HG02623 (cell line): ENCODE measurements at regions not wholly inside any gene's neighbourhood (a gene's known extent, or its start where the extent isn't known, plus 50 kb on each side); places are given as distances from the start of the nearest gene placed in this dataset.
"Not testable (repeated sequence)": the region's sequence is repeated elsewhere in the genome, so short reads cannot be mapped to it uniquely, and the experiment has no call there.

ENCODE experiments used
- ATAC-seq: cut with Tn5 transposase; IDR thresholded peaks from one replicate; pipeline ENCODE4 v1.9.1; 2021; ENCODE audit warnings: moderate library complexity; ENCODE audit not compliant: unreplicated experiment

DNA sequence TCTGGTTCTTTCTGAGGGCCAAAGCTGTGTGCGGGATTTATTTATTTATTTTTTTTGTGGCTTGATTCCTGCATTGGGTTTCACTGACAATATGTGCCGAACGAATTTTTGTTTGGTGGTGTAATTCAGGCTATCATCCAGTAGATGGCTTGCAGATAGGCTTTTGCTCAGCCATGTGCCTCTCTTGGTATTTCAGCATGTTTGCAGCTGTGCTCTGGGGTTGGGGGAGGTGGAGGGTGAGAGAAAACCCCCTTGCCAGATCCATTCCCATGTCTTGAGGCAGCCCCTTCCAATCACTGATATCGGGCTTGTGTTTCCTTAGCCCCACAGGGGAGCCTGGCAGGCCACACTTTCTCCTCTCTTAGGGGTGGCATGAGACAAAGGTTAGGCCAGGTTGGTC is 302.4 kb downstream of the PTGER3 start:
- ATAC-seq, result no peak

DNA sequence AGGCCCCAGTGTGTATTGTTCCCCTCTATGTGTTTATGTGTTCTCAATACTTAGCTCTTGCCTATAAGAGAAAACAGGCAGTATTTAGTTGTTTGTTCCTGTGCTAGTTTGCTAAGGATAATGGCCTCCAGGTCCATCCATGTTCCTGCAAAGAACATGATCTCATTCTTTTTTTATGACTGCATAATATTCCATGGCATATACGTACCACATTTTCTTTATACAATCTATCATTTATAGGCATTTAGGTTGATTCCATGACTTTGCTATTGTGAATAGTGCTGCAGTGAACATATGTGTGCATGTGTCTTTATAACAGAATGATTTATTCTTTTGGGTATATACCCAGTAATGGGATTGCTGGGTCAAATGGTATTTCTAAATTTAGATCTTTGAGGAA is 301.6 kb downstream of the PTGER3 start:
- not testable (repeated sequence) for ATAC-seq

DNA sequence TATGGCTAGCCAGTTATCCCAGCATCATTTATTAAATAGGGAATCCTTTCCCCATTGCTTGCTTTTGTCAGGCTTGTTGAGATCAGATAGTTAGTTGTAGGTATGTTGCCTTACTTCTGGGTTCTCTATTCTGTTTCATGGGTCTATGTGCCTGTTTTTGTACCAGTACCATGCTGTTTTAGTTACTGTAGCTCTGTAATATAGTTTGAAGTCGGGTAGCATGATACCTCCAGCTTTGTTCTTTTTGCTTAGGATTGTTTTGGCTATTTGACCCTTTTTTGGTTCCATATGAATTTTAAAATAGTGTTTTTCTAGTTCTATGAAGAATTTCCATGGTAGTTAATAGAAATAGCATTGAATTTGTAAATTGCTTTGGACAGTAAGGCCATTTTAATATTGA is 300.5 kb downstream of the PTGER3 start:
- not testable (repeated sequence) for ATAC-seq

DNA sequence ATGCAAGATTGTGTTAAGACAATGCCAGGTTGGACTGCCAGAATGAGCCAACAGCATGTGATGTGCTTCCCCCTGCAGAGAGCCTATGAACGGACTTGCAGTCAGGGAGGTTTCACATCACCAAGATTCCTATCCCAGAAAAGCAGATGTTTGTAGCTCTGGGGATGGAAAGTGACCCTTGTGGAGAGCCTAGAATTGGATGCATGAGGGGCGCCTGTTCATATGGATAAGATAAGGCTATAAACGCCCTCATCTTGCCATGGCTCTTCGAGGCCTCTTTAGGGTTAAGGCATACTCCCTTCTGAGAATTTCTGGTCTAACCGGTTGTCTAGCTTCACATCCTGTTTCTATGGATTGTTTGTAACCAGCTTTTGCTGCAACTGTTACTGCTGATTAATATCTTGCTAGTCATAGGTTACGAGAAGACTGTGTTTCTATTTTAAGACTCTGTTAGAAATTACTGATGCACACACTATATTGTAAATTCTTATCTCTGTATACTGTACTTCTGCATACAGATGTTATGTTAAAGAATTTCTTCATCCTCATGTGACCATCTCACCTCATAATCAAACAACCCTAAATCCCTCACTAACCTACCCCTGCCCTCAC is 295.8 kb downstream of the PTGER3 start:
- not testable (repeated sequence) for ATAC-seq

DNA sequence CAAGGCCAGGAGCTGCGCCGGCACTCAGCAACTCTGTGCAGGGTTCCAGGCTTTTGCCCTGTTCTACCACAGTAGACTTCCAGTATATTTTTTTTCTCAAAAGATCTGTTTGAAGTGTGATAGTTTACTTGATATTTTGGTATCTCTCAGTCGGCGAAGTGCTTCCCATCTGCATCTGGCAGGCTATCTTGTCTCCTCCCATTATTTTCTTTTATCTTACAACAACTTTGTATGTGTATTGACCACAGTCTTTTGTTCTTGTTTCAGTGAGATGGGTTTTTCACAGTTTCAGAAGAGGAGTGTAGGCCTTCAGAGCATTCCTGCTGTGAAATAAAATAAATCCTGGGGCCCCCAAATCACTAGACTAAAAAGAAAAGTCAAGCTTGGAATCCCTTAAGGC is 292.9 kb downstream of the PTGER3 start:
- no peak for ATAC-seq

DNA sequence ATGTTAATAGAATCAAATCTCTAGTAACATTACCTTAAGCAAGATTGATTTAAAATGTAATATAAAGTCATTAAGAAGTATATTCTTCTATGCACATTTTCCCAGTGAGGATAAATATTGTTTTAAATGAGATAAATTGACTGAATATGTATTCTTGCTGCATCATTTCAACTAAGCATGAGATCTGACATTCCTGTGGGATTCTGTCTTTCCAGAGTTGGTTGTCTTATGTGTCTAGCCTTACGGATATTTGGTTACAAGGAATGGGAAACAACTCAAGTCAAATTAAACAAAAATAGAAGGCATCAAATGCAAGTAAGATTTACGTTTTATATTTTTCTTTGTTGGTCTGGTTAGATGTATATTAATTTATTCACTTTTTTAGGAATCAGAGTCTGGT is 287.5 kb downstream of the PTGER3 start:
- ATAC-seq, result no peak

DNA sequence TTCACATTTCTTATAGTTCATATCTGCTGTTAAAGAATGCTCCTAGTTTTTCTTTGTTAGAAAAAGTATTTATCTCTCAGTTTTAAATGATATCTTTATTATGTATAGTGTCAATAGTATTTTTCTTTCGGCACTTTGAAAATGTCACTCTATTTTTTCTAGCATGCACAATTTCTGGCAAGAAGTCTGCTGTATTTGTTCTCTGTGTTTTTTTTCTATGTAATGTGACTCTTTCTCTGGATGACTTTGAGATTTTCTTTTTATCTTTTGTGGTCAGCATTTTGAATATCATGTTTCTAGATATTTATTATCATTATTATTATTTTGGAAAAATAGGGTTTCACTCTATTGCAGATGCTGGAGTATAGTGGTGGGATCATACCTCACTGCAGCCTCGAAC is 285.2 kb downstream of the PTGER3 start:
- ATAC-seq, result no peak

DNA sequence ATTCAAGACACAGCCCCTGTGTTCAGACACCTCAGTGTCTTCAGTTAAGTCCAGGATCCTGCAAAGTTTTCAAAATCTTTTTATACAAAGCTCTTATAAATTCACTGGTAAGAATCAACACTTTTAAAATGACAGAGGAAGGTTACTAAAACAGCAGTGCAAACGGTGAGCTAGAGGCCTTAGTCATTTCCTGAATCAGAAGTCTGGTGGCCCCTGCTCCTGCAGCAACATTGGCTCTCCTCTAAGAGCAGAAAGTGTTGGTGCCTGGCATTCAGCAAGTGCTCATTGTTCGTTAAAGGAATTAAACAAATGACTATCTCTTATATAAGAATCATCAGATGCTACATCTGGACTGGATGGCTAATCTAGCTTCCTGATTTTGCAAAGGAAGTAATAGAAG is 282.9 kb downstream of the PTGER3 start:
- no peak for ATAC-seq

DNA sequence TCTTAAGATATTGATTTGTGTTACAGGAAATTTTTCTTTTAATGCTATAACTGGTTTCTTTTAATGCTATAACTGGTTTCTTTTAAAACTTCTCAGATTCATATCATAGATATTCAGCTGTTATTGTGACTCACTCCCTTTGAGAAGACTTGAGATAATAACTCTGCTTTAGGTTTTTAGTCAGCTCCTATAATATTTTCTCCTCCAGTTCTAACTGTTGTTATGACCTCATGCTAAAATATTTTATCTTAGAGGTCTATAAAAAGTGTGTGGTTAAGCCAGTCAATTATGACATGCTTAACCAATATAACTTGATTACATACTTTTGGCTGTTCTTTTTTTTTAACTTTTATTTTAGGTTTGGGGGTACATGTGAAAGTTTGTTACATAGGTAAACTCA is 280.2 kb downstream of the PTGER3 start:
- ATAC-seq, result no peak

DNA sequence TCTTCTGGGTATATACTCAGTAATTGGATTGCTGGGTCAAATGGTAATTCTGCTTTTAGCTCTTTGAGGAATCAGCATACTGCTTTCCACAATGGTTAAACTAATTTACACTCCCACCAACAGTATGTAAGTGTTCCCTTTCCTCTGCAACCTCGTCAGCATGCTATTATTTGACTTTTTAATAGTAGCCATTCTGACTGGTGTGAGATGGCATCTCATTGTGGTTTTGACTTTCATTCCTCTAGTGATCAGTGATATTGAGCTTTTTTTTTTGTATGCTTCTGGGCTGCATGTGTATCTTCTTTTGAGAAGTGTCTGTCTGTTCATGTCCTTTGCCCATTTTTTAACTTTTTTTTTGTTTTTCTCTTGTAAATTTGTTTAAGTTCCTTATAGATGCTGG is 279.4 kb downstream of the PTGER3 start:
- no peak for ATAC-seq

DNA sequence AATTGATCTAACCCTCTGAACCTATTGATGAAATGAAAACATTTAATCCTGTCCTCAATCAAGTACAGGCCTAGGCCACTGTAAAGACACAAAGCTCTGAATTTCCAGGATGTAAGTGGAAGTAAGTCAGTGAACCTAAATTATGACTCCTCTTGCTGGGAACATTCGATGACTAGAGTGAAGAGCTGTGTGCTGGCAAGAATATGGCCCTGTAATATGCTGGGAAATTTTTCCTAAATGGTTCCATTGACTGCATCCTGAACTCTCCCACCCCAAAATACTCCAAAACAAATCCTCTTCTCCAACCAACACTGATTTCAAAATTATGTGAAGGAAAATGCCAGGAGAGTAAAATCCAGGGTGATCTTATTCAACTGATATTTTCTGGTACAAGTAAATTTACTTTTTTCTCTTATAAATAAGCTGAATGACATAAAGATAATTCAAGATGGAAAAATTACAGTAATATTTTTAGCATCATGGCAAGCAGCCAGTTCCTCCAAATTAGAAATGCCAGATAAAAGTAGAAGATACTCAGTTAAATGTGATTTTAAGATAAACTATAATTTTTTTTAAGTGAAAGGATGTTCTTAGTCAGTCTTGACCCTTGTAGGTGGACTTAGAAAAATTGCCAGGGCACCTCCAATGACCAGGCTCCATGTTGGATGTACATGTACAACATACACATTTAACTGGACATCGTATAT is 269.4 kb downstream of the PTGER3 start:
- ATAC-seq, result no peak

DNA sequence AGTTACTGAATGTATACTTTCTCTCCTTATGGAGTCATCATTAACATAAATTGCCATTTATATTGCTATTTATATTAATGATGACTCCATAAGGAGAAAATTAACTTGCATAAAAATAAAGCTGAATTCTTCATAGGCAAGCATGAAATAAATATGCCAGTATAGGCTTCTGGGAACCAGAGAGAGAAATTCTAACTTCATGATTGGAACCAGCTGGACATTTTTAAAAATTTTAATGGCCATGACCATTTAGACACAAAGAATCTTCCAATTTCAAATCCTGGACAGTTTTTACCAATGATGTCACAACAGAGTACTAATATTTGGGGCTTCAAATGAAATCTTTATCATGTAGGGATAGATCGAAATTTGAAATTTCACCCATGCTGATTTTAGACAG is 268.7 kb downstream of the PTGER3 start:
- no peak for ATAC-seq

DNA sequence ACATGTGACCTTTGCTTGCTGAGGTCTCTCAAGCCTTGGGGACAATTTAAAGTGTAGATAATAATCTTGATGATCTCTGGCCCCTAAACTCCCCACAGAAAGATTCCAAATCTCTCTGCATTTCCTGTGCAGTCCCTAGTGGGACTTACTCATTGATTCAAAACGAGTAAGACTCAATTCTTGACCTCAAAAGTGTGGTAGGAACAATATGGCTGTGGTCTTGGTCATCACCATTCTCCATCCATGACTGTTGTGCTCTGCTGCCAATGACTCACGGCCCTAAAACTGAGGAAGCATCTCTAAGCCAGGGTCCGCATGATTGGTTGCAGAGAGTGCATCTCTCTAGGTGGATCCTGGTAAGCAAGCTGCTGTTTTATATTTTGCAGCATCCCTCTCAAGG is 268.0 kb downstream of the PTGER3 start:
- ATAC-seq, result no peak

DNA sequence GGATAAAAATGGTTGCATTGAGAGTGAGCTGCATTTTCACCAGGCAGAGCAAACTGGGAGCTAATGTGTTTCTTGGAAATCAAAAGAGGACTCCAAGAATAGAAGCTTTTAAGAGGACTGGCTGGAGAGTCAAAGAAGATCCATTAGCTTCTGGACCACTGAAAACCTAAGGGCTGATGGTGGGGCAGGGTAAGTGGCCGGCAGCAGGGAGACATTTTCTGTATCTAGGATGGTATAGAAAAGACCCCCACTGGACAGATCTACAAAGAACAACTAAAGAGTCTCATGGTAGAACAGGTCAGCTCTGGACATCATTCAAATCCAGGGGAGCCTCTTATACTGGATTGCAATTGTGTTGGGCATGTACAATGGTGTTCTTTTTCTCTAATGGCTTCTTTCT is 262.3 kb downstream of the PTGER3 start:
- no peak for ATAC-seq

DNA sequence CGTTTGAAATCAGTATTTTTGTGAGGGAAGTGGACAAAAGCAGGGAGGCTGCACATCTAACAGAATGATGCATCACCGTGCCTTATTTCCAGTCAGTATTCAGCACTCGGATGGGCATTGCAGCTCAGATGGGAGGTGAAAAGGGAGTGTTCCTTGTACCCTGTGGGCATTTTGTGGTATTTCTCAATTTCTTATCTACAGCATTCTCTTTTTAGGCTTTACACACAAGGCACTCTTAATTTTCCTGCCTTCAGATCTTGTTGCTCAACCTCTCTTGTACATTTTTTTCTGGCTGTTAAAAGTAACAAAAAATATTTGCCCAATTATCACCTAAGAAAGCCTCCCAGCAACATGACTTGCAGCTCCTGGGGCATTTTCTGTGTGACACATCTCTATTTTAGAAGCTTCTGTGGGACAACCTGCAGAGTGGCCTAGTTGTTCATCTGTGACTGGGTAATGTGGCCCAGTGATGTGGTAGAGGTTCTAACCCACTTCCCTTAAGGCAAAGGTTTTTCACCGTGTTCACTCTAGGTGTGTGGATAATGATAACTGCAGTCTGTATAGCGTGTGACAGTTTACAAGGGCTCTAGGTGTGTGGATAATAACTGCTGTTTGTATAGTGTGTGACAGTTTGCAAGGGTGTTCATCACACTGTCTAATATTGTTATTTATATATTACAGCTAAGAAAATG is 257.2 kb downstream of the PTGER3 start:
- no peak for ATAC-seq

DNA sequence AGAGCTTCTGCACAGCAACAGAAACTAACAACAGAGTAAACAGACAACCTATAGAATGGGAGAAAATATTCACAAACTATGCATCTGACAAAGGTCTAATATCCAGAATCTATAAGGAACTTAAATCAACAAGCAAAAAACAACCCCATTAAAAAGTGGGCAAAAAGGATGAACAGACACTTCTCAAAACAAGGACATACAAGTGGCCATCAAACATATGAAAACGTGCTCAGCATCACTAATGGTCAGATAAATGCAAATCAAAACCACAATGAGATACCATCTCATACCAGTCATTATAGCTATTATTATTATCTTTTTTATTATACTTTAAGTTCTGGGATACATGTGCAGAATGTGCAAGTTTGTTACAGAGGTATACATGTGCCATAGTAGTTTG is 252.6 kb downstream of the PTGER3 start:
- not testable (repeated sequence) for ATAC-seq

DNA sequence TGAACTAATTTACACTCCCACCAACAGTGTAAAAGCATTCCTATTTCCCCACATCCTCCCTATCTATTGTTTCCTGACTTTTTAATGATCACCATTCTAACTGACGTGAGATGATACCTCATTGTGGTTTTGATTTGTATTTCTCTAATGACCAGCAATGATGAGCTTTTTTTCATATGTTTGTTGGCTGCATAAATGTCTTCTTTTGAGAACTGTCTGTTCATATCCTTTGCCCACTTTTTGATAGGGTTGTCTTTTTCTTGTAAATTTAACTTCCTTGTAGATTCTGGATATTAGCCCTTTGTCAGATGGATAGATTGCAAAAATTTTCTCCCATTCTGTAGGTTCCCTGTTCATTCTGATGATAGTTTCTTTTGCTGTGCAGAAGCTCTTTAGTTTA is 251.3 kb downstream of the PTGER3 start:
- ATAC-seq, result not testable (repeated sequence)

DNA sequence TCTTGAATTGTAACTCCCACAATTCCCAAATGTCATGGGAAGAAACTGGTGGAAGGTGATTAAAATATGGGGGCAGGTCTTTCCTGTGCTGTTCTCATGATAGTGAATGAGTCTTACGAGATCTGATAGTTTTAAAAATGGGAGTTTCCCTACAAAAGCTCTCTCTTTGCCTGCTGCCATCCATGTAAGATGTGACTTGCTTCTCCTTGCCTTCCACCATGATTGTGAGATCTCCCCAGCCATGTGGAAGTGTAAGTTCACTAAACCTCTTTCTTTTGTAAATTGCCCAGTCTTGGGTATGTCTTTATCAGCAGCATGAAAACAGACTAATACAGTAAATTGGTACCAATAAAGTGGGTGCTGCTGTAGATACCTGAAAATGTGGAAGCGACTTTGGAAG is 245.0 kb downstream of the PTGER3 start:
- not testable (repeated sequence) for ATAC-seq

DNA sequence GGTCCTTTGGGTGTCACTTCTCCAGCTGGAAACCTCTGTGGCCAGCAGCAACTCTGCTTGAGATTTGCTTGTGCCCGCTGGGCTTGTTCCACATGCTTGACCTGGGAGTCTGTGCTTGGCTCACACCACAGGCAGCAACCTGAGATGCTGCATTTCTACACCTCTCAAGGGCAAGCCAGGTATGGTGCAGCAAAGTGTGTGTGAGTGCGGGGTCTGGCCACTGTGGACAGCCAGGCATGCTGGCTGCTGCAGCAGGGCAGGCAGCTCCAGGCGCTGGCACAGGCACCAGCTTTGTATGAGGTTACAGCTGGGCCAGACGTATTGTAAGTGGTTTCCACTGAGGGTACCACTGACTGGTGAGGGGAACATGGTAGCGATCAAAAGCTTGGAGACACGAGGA is 242.0 kb downstream of the PTGER3 start:
- no peak for ATAC-seq

DNA sequence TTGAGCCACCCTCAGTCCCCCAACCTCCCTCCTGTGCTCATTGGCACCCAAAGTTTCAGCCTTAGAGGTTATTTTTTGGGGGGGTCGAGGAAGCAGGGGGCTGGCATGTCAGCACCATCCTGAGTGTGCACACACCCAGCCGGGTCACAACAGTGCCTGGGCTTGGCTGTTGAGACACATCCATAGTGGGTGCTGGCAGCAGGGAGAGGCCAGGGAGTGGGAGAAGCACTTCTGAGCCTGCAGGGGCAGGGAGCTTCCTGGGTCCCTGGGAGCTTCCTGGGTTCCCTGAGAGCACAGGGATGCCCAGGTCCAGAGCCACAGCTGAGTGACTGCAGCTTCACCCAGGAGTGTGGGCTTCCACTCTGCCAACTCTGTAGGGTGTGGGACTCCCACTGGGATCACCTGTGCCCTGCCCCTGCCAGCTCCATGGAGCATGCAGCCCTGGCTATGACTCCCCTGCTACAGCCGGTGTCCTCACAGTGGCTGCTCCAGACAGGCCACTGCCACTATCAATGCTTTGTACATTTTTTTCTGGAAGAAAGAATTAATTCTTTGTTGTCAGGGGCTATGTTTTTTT is 240.4 kb downstream of the PTGER3 start:
- ATAC-seq, result no peak

DNA sequence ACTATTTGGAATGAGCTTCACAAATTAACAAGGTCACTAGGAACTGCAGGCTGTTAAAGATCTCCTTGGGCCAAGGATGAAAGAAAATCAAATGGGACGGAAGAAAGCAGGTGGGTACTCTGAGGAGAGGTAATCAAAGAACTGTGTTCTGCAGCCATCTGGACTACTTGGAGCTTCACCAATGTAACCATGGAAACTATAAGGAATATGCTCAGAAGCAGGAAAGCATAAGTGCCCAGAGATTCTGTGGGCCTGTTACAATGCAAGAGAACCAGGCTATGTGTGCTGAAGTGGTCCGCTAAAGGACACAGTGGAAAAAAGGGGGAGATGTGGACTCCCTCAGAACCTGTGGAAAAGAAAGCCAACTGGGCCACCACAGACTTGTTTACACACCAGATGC is 238.5 kb downstream of the PTGER3 start:
- ATAC-seq, result no peak

DNA sequence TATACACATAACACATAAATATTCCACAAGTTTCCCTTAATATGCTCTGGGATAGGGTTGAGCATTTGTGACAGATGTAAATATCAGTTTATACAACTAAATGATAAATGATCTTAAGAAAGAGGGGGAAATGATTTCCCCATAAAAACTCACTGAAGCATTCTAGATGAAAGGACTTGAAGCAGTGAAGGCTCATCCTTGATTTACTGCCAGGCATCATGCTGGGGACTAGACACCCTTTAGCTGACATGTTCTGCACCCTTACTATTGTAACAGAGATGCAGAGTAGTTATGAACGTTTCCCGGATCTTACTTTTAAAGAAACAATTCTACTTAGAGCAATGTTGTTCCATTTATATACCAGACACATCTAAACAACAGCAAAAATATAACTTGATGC is 235.8 kb downstream of the PTGER3 start:
- ATAC-seq, result no peak
